H1 (cell line): ENCODE measurements at regions not wholly inside any gene's neighbourhood (a gene's known extent, or its start where the extent isn't known, plus 50 kb on each side); places are given as distances from the start of the nearest gene placed in this dataset.

Source experiments
- BRCA1 ChIP-seq: IDR thresholded peaks from 2 replicates; pipeline ENCODE4 v1.6.1; 2012; ENCODE audit warnings: low read depth, low read length, improper control_type of control experiment
- CBX8 ChIP-seq: fragments of 300-800, 300-1000 bp; sonication (generic); IDR thresholded peaks from 2 replicates; pipeline ENCODE4 v1.7.1; 2016; ENCODE audit warnings: low read depth, low read length, borderline replicate concordance
- CHD1 ChIP-seq: IDR thresholded peaks from 2 replicates; pipeline ENCODE4 v1.6.1; 2012; ENCODE audit warnings: low read depth, low read length, improper control_type of control experiment
- CHD7 ChIP-seq: fragments of 300-600 bp; sonication (generic); IDR thresholded peaks from 2 replicates; pipeline ENCODE4 v1.7.1; 2012; ENCODE audit warnings: low read length, moderate library complexity, mild to moderate bottlenecking, inconsistent platforms; ENCODE audit not compliant: insufficient replicate concordance
- CTBP2 ChIP-seq: IDR thresholded peaks from 2 replicates; pipeline ENCODE4 v1.7.0; 2011; ENCODE audit warnings: borderline replicate concordance, mild to moderate bottlenecking, moderate library complexity, mixed read lengths, low read length; ENCODE audit not compliant: insufficient read depth, insufficient read length
- KDM5A ChIP-seq: fragments of 200-600 bp; IDR thresholded peaks from 2 replicates; pipeline ENCODE4 v1.7.1; 2012; ENCODE audit warnings: mild to moderate bottlenecking, low read length, inconsistent platforms, mixed read lengths
- MAFK ChIP-seq: IDR thresholded peaks from 2 replicates; pipeline ENCODE4 v1.6.1; 2012; ENCODE audit warnings: low read depth, mild to moderate bottlenecking, improper control_type of control experiment, low read length
- NRF1 ChIP-seq: IDR thresholded peaks from 2 replicates; pipeline ENCODE4 v1.6.1; 2011; ENCODE audit warnings: mild to moderate bottlenecking, low read depth, low read length, improper control_type of control experiment
- POU5F1 ChIP-seq: IDR thresholded peaks from 2 replicates; pipeline ENCODE4 v1.6.1; 2011; ENCODE audit warnings: low read depth, mild to moderate bottlenecking, low read length, moderate library complexity
- SP2 ChIP-seq: IDR thresholded peaks from 2 replicates; pipeline ENCODE4 v1.6.1; 2012; ENCODE audit warnings: mild to moderate bottlenecking, low read length, inconsistent platforms
- TAF7 ChIP-seq: optimal IDR thresholded peaks from 2 replicates; pipeline ENCODE3; 2011; ENCODE audit warnings: low read depth, mild to moderate bottlenecking, inconsistent platforms, low read length, moderate library complexity, borderline replicate concordance

GRCh38 chr2:75406131-75406581 lies 154.6 kb downstream of the EVA1A start (continued):
- TF ChIP-seq CHD7: no peak
- no peak for TF ChIP-seq CTBP2
- TF ChIP-seq TAF7: no peak
- TF ChIP-seq BRCA1: no peak
- no peak for TF ChIP-seq SP2
- TF ChIP-seq KDM5A: no peak
- no peak for TF ChIP-seq NRF1
- no peak for TF ChIP-seq CHD1
- TF ChIP-seq CBX8: no peak
- TF ChIP-seq POU5F1: no peak
- TF ChIP-seq MAFK: no peak
